B cell (primary cell): ENCODE measurements at regions not wholly inside any gene's neighbourhood (a gene's known extent, or its start where the extent isn't known, plus 50 kb on each side); places are given as distances from the start of the nearest gene placed in this dataset.

Experiments used
- ATAC-seq: fragments of 200-7000 bp; cut with Tn5 transposase; one replicate; pipeline ENCODE4 v1.10.0; 2021; ENCODE audit warnings: low read depth, mild to moderate bottlenecking, moderate number of reproducible peaks, moderate library complexity
- CTCF ChIA-PET: fragments of 350-600 bp; sonication (Branson Sonifier 250); formaldehyde crosslinking; loops from one replicate; lab custom pipeline; 2021; ENCODE audit warnings: antibody characterized with exemption, inconsistent platforms; lab: Charles Lee
- POLR2A ChIA-PET: fragments of 350-600 bp; sonication (Branson Sonifier 250); formaldehyde crosslinking; loops from one replicate; lab custom pipeline; 2021; ENCODE audit warnings: antibody characterized with exemption; lab: Charles Lee
- DNase-seq: peaks from one replicate; pipeline ENCODE4 v3.0.0; 2013
- H2AFZ ChIP-seq: 2 replicates; pipeline ENCODE4 v1.6.1; 2012; ENCODE audit warnings: mild to moderate bottlenecking, low read depth, low read length; ENCODE audit not compliant: insufficient read depth, poor library complexity, severe bottlenecking
- H3K27ac ChIP-seq, 2 donors: 1 replicate in 1 of 2; 2 replicates in 1 of 2; pipeline ENCODE4 v1.5.1; 2012 to 2013; ENCODE audit warnings: low read length in 2 of 2, mild to moderate bottlenecking in 2 of 2, moderate library complexity in 1 of 2
- H3K27me3 ChIP-seq, 4 experiments: fragments of 200-600 bp in 1 of 4; sonication (generic) in 1 of 4; replicated peaks in 1 of 4; 1 replicate in 2 of 4; 2 replicates in 2 of 4; pipeline versions ENCODE4 v1.6.1 to v1.7.0; 2013 to 2016; ENCODE audit warnings: low read length in 3 of 4, mild to moderate bottlenecking in 2 of 4, mixed read lengths in 1 of 4, moderate library complexity in 1 of 4; ENCODE audit not compliant: insufficient read depth in 4 of 4, control insufficient read depth in 3 of 4; ENCODE audit errors: control extremely low read depth in 1 of 4
- H3K36me3 ChIP-seq, 2 experiments: replicated peaks in 1 of 2; 1 replicate in 1 of 2; 2 replicates in 1 of 2; pipeline versions ENCODE4 v1.6.1 to v1.7.1; 2013; ENCODE audit warnings: low read length in 1 of 2; ENCODE audit not compliant: insufficient read depth in 2 of 2, control insufficient read depth in 1 of 2; ENCODE audit errors: control extremely low read depth in 1 of 2, extremely low read depth in 1 of 2
- H3K4me1 ChIP-seq, 2 donors: fragments of 200-600 bp in 1 of 2; sonication (generic) in 1 of 2; 1 replicate in 1 of 2; 2 replicates in 1 of 2; pipeline versions ENCODE4 v1.5.1 to v1.6.1; 2013 to 2017; ENCODE audit warnings: low read length in 2 of 2; ENCODE audit not compliant: control insufficient read depth in 2 of 2, insufficient read depth in 2 of 2
- H3K4me2 ChIP-seq: replicated peaks from 2 replicates; pipeline ENCODE3; 2012; ENCODE audit warnings: mild to moderate bottlenecking, low read depth, low read length; ENCODE audit not compliant: poor library complexity, severe bottlenecking
- H3K4me3 ChIP-seq, 5 experiments: fragments of 200-600 bp in 1 of 5; sonication (generic) in 1 of 5; 1 replicate in 3 of 5; 2 replicates in 2 of 5; pipeline versions ENCODE4 v1.5.1 to v1.7.0; 2011 to 2016; ENCODE audit warnings: low read length in 4 of 5, mild to moderate bottlenecking in 4 of 5, low read depth in 2 of 5, control low read depth in 1 of 5, moderate library complexity in 1 of 5; ENCODE audit not compliant: insufficient read depth in 1 of 5; ENCODE audit errors: control extremely low read depth in 1 of 5, extremely low read depth in 1 of 5
- H3K79me2 ChIP-seq: fragments of 200-600 bp; sonication (generic); one replicate; pipeline ENCODE4 v1.6.0; 2016; ENCODE audit warnings: low read length; ENCODE audit not compliant: control insufficient read depth, insufficient read depth
- H3K9ac ChIP-seq: fragments of 200-600 bp; sonication (generic); 2 replicates; pipeline ENCODE4 v1.6.1; 2017; ENCODE audit warnings: mild to moderate bottlenecking, low read length, moderate library complexity
- H3K9me3 ChIP-seq, 3 donors: one replicate each; pipeline versions ENCODE4 v1.6.1 to v1.7.1; 2013; ENCODE audit warnings: low read length in 2 of 3; ENCODE audit not compliant: control insufficient read depth in 2 of 3, insufficient read depth in 1 of 3; ENCODE audit errors: control extremely low read depth in 1 of 3
- H4K20me1 ChIP-seq: 2 replicates; pipeline ENCODE4 v1.6.0; 2012; ENCODE audit warnings: mild to moderate bottlenecking, low read length; ENCODE audit not compliant: insufficient read depth, control insufficient read depth, poor library complexity, severe bottlenecking
- H3K27ac Mint-ChIP-seq: one replicate; pipeline ENCODE4 v1.8.0; 2021; ENCODE audit warnings: mixed read lengths
- H3K27me3 Mint-ChIP-seq: one replicate; pipeline ENCODE4 v1.8.0; 2021; ENCODE audit warnings: mixed read lengths
- H3K4me1 Mint-ChIP-seq: one replicate; pipeline ENCODE4 v1.8.0; 2021; ENCODE audit warnings: mixed read lengths
- H3K4me3 Mint-ChIP-seq: one replicate; pipeline ENCODE4 v1.8.0; 2021; ENCODE audit warnings: mixed read lengths
- H3K9me3 Mint-ChIP-seq: one replicate; pipeline ENCODE4 v1.8.0; 2022; ENCODE audit warnings: mixed read lengths; ENCODE audit not compliant: insufficient read depth
- CTCF ChIP-seq: fragments of 200-600 bp; IDR thresholded peaks from one replicate; pipeline ENCODE4 v1.8.0; 2022; ENCODE audit warnings: antibody characterized with exemption, mild to moderate bottlenecking
- EZH2 ChIP-seq: IDR thresholded peaks from 2 replicates; pipeline ENCODE4 v1.6.1; 2012; ENCODE audit warnings: borderline replicate concordance, low read depth, mild to moderate bottlenecking, moderate library complexity, low read length; ENCODE audit not compliant: insufficient read depth, poor library complexity, severe bottlenecking
- WGBS: methylation state at CpG from one replicate; pipeline ENCODE4 v1.1.5; 2013; ENCODE audit warnings: missing lambda C conversion rate; ENCODE audit not compliant: insufficient coverage; 5-methylcytosine and 5-hydroxymethylcytosine counted together
- intact Hi-C: fragments of 100-400 bp; cut with micrococcal nuclease; formaldehyde crosslinking; loops from one replicate; pipeline ENCODE4 v1.10.0; 2022

GRCh38 chr5:158538506-158539074 is 561.1 kb downstream of the EBF1 start:
- Mint-ChIP-seq H3K27ac (peak overlapping the region; percentile 76), H3K9me3 (no peaks in the 10 kb centered on the region)

More at GRCh38 chr5:158538506-158539074, 561.1 kb downstream of the EBF1 start:
- no peaks in the 10 kb centered on the region for H3K79me2 ChIP-seq
- peak overlapping the region; percentile 27 for H3K9ac ChIP-seq
- Mint-ChIP-seq H3K4me3 (peak overlapping the region; percentile 59), H3K4me1 (peaks cover 25% of the 10 kb centered on the region), H3K27me3 (no peaks in the 10 kb centered on the region)
- ATAC-seq = peak; percentile 60
- peak overlapping the region; percentile 59 for H3K4me2 ChIP-seq
- DNase-seq = peak; percentile 47
- TF ChIP-seq CTCF = no peak
- TF ChIP-seq EZH2 = no peak
- no peak overlapping the region for H3K27ac ChIP-seq
- POLR2A ChIA-PET = interaction anchor here (0.5 kb wide), 1 partner anchor 23 kb away, joined by 3 read pairs; no protein-coding TSS in a partner anchor
- H4K20me1 ChIP-seq = no peaks in the 10 kb centered on the region
- no peaks in the 10 kb centered on the region for H3K9me3 ChIP-seq
- H3K4me1 ChIP-seq = peaks cover 13 to 18% of the 10 kb centered on the region in 2 donors
- H2AFZ ChIP-seq = peak overlapping the region; percentile 30
- CTCF ChIA-PET = interaction anchor here (0.9 to 1.0 kb wide), 2 partner anchors 364 to 568 kb away, joined by 3 to 4 read pairs; no protein-coding TSS in a partner anchor
- 6% methylated on average over 4 of the region's 7 CpGs for WGBS
- no peaks in the 10 kb centered on the region for H3K27me3 ChIP-seq
- peak overlapping the region in 1 of 5 experiments; percentile 3 for H3K4me3 ChIP-seq
- intact Hi-C loops = no loop called here
- no peaks in the 10 kb centered on the region for H3K36me3 ChIP-seq
